ENCODE measurements at regions not wholly inside any gene's neighbourhood (a gene's known extent, or its start where the extent isn't known, plus 50 kb on each side); places are given as distances from the start of the nearest gene placed in this dataset.

GRCh38 chr2:19232312-19232711, 126.1 kb downstream of the OSR1 start:
- TF ChIP-seq EP300 (IDR thresholded peaks at IDR 0.05; ENCODE audit: borderline replicate concordance) (no peak), TCF12 (IDR thresholded peaks at IDR 0.05; ENCODE audit: low read depth) (no peak), RAD21 (IDR thresholded peaks at IDR 0.05; ENCODE audit: low read depth) (no peak), EGR1 (IDR thresholded peaks at IDR 0.05) (no peak), MAX (IDR thresholded peaks at IDR 0.05) (no peak), TAF1 (IDR thresholded peaks at IDR 0.05; ENCODE audit: low read depth) (no peak)

- no peak for TF ChIP-seq ZBTB7A (IDR thresholded peaks at IDR 0.05; ENCODE audit: low read depth)
- no peak for TF ChIP-seq TEAD4 (IDR thresholded peaks at IDR 0.05)
These were observed 126.8 kb downstream of the OSR1 start for GRCh38 chr2:19231625-19232024.

- TF ChIP-seq TEAD4 (IDR thresholded peaks at IDR 0.05) (no peak), MAX (IDR thresholded peaks at IDR 0.05) (no peak), RAD21 (IDR thresholded peaks at IDR 0.05; ENCODE audit: low read depth) (no peak), TCF12 (IDR thresholded peaks at IDR 0.05; ENCODE audit: low read depth) (no peak), NFIC (IDR thresholded peaks at IDR 0.05) (no peak), USF1 (IDR thresholded peaks at IDR 0.05) (no peak), REST (IDR thresholded peaks at IDR 0.05; ENCODE audit: low read depth) (no peak), FOXM1 (IDR thresholded peaks at IDR 0.05; ENCODE audit: borderline replicate concordance, low read depth) (no peak), YY1 (IDR thresholded peaks at IDR 0.05; ENCODE audit: low read depth) (no peak), TAF1 (IDR thresholded peaks at IDR 0.05; ENCODE audit: low read depth) (no peak), ZBTB7A (IDR thresholded peaks at IDR 0.05; ENCODE audit: low read depth) (no peak), CREB1 (IDR thresholded peaks at IDR 0.05; ENCODE audit: low read depth) (no peak), CEBPB (IDR thresholded peaks at IDR 0.05) (no peak), EGR1 (IDR thresholded peaks at IDR 0.05) (no peak), EP300 (IDR thresholded peaks at IDR 0.05; ENCODE audit: borderline replicate concordance) (no peak)
These were observed 127.8 kb downstream of the OSR1 start for GRCh38 chr2:19230626-19231025.

- TF ChIP-seq REST (IDR thresholded peaks at IDR 0.05; ENCODE audit: low read depth) (no peak), CEBPB (IDR thresholded peaks at IDR 0.05) (no peak), EGR1 (IDR thresholded peaks at IDR 0.05) (no peak), TEAD4 (IDR thresholded peaks at IDR 0.05) (no peak), FOXM1 (IDR thresholded peaks at IDR 0.05; ENCODE audit: borderline replicate concordance, low read depth) (no peak), TCF12 (IDR thresholded peaks at IDR 0.05; ENCODE audit: low read depth) (no peak), CREB1 (IDR thresholded peaks at IDR 0.05; ENCODE audit: low read depth) (no peak), ZBTB7A (IDR thresholded peaks at IDR 0.05; ENCODE audit: low read depth) (no peak), TAF1 (IDR thresholded peaks at IDR 0.05; ENCODE audit: low read depth) (no peak), EP300 (IDR thresholded peaks at IDR 0.05; ENCODE audit: borderline replicate concordance) (no peak), MAX (IDR thresholded peaks at IDR 0.05) (no peak), USF1 (IDR thresholded peaks at IDR 0.05) (no peak)
These were observed 129.7 kb downstream of the OSR1 start for GRCh38 chr2:19228715-19229114.

GRCh38 chr2:19228181-19228593, 130.2 kb downstream of the OSR1 start:
- no peak for TF ChIP-seq REST (IDR thresholded peaks at IDR 0.05; ENCODE audit: low read depth)
- TF ChIP-seq USF1 (IDR thresholded peaks at IDR 0.05): no peak
- no peak for TF ChIP-seq TEAD4 (IDR thresholded peaks at IDR 0.05)
